NT2/D1 (cell line): ENCODE measurements at regions not wholly inside any gene's neighbourhood (a gene's known extent, or its start where the extent isn't known, plus 50 kb on each side); places are given as distances from the start of the nearest gene placed in this dataset.

Experiments used
- SUZ12 ChIP-seq: IDR thresholded peaks from 2 replicates; pipeline ENCODE4 v1.6.1; 2011; ENCODE audit not compliant: insufficient read length, insufficient read depth; ENCODE audit errors: extremely low read depth
- YY1 ChIP-seq: IDR thresholded peaks from 2 replicates; pipeline ENCODE4 v1.6.1; 2011; ENCODE audit not compliant: insufficient read length, insufficient read depth
- ZNF274 ChIP-seq: IDR thresholded peaks from 2 replicates; pipeline ENCODE4 v1.6.1; 2011; ENCODE audit warnings: mild to moderate bottlenecking, low read depth, low read length

DNA sequence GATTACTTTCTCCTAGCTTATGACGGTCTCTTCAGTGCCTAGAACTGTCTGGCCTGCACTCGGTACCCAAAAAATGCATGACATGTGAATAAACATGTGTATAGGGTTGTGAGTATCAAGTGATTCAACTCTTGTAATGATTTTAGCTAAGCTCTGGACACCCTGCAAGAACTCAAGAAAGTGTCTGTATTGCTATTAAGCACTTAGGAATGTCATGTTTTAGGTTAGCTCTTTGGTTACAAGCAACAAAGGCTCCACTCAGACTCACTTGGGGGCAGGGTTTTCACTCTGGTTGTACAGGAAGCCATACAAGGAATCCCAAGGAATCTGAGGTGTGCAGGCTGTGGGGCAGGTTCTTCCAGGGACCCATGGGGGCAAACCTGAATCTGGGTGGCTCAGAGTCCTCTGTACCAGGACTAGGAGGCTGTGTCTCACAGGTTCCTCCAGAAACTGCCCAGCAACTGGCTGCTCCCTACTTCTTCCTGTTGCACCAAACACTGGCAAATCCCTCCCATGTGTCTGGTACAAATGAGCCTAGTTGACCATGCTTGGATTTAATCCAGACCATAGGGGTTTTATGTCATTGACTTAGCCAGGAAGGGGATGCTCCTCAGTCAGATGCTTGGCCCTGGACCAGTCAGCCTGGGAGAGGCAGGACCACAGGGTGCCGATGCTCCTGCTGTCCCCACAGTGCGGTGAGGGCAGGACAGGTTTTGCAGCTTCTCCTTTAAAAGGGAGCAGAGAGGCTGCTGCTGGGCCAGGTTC, 77.9 kb upstream of the CDH4 start:
- TF ChIP-seq SUZ12 (no peak), ZNF274 (no peak), YY1 (no peak)
